ENCODE measurements at regions not wholly inside any gene's neighbourhood (a gene's known extent, or its start where the extent isn't known, plus 50 kb on each side); places are given as distances from the start of the nearest gene placed in this dataset.

GRCh38 chr3:87435926-87436620 is 159.7 kb upstream of the POU1F1 start (continued):
- no peak for TF ChIP-seq ZBTB40 (IDR thresholded peaks at IDR 0.05)
- no peak for TF ChIP-seq ZBTB40 (CRISPR knock-in tag; IDR thresholded peaks at IDR 0.05)
- TF ChIP-seq, protein P1, sequence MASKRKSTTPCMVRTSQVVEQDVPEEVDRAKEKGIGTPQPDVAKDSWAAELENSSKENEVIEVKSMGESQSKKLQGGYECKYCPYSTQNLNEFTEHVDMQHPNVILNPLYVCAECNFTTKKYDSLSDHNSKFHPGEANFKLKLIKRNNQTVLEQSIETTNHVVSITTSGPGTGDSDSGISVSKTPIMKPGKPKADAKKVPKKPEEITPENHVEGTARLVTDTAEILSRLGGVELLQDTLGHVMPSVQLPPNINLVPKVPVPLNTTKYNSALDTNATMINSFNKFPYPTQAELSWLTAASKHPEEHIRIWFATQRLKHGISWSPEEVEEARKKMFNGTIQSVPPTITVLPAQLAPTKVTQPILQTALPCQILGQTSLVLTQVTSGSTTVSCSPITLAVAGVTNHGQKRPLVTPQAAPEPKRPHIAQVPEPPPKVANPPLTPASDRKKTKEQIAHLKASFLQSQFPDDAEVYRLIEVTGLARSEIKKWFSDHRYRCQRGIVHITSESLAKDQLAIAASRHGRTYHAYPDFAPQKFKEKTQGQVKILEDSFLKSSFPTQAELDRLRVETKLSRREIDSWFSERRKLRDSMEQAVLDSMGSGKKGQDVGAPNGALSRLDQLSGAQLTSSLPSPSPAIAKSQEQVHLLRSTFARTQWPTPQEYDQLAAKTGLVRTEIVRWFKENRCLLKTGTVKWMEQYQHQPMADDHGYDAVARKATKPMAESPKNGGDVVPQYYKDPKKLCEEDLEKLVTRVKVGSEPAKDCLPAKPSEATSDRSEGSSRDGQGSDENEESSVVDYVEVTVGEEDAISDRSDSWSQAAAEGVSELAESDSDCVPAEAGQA (IDR thresholded peaks at IDR 0.05; ENCODE audit: low read depth): no peak
- TF ChIP-seq, protein P1 (CRISPR knock-in tag; IDR thresholded peaks at IDR 0.05; ENCODE audit: borderline replicate concordance): no peak
- TF ChIP-seq, protein P2, sequence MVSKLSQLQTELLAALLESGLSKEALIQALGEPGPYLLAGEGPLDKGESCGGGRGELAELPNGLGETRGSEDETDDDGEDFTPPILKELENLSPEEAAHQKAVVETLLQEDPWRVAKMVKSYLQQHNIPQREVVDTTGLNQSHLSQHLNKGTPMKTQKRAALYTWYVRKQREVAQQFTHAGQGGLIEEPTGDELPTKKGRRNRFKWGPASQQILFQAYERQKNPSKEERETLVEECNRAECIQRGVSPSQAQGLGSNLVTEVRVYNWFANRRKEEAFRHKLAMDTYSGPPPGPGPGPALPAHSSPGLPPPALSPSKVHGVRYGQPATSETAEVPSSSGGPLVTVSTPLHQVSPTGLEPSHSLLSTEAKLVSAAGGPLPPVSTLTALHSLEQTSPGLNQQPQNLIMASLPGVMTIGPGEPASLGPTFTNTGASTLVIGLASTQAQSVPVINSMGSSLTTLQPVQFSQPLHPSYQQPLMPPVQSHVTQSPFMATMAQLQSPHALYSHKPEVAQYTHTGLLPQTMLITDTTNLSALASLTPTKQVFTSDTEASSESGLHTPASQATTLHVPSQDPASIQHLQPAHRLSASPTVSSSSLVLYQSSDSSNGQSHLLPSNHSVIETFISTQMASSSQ (IDR thresholded peaks at IDR 0.05; ENCODE audit: low read depth): no peak
- TF ChIP-seq, protein P2 (CRISPR knock-in tag; IDR thresholded peaks at IDR 0.05; ENCODE audit: borderline replicate concordance): no peak
- TF ChIP-seq ZNF678 (CRISPR knock-in tag; IDR thresholded peaks at IDR 0.05): no peak

Measured in HepG2 (cell line).